ENCODE measurements at regions not wholly inside any gene's neighbourhood (a gene's known extent, or its start where the extent isn't known, plus 50 kb on each side); places are given as distances from the start of the nearest gene placed in this dataset.

DNA sequence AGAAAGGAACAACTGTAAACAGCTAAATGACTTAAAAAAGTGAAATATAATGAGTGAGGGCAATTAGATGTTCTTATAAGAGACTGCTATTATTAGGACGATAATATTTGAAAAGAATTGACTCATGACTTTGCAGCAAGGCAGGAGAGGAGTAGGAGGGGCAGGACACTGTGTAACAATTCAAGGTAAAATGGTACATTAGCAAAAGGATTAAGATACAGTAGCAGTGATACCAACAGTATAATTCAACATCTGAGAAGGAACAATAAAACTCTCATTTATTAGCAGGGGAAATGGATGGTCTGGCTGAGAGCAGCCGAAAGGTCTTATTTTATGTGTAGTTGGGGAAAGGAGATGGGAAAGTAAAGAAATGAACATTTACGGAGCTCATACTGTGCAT lies 315.5 kb upstream of the BOD1L1 start:
- DNase-seq, result no peak

DNA sequence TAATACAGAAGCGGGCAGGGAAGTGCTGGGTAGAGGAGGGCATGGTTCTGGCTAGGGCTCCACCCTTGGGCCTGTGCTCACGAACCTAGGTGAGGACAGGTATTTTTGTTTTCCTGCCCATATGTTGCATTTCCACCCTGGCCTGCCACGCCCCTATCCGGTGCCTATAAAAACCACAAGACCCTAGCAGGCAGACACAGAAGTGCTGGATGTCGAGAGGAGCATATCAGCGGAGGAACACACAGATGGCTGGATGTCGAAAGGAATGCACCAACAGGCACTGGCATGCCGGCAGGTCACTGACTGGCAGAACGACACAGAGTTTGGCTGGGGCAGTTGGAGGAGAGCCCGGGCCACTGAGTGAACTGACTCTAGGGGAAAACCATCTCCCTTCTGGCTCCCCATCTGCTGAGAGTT lies 316.6 kb upstream of the BOD1L1 start:
- DNase-seq, result no peak

DNA sequence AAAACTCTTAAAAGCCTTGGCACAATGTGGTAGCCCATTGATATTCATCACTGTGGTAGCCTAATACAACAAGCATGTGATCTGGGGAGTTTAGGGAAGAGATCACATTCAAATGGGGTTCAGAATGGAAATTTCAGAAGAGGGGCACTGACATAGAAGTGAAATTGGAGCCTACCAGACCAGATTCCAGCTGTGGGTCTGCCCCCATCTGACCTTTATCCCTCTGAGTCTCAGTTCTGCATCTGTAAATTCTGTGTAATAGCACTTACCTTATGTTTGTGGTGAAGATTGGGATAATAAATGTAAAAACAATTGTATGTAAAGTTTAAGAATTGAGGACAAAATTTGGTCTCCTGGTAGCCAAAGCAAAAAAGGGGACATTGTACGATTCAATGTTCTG lies 320.4 kb upstream of the BOD1L1 start:
- no peak for DNase-seq

- peak; percentile 61 for DNase-seq
Measured at GRCh38 chr4:13950491-13950890, 323.0 kb upstream of the BOD1L1 start.

DNA sequence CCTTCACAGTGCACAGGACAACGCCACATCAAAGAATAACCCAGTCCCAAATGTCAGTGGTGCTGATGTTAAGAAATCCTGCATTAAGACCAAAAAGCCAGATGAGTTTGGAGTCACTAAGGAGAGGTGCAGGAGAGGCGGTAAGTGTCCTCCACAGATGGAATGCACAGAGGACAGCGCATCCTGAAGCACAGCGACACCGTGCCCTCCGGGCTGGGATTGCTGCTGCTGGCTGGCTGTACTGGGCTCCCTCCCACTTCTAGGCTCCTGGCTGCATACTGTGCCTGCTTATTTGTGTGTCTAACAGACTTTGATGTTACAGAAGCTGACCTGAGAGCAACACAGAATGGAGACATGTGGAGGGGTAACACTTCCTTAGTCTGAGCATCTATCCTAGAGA lies 325.6 kb upstream of the BOD1L1 start:
- peak; percentile 81 for DNase-seq

DNA sequence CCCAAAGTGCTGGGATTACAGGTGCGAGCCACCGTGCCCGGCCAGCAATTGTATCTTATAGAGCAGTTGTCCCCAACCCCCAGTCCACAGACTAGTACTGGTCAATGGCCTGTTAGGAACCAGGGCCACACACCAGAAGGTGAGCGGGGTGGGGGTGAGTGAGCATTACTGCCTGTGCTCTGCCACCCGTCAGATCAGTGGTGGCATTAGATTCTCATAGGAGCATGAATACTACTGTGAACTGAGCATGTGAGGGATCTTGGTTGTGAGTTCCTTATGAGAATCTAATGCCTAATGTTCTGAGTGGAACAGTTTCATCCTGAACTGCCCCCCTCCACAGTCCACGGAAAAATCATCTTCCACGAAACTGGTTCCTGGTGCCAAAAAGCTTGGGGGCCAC lies 328.0 kb upstream of the BOD1L1 start:
- no peak for DNase-seq

DNA sequence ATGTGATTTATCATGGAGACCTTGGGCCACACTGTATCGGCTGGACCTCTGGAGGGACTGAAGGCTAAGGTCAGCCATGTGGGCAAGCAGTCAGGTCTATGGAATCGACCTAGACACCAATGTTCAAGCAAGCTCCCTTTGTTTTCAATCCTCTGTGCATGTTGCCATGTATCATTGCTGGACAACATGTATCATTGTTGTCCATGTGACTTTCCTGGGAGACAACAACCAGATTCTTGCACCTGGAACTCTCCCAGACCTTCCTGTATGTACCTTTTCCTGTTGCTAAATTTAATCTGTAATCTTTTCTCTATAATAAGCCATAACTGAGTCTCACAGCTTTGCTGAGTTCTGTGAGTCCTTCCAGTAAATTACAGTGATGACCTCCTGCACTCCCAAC lies 329.4 kb upstream of the BOD1L1 start:
- no peak for DNase-seq

- no peak for DNase-seq
Measured at GRCh38 chr4:13957871-13958270, 330.3 kb upstream of the BOD1L1 start.

GRCh38 chr4:13963601-13964000 lies 336.1 kb upstream of the BOD1L1 start:
- DNase-seq, result no peak

GRCh38 chr4:13966231-13967195 lies 339.0 kb upstream of the BOD1L1 start:
- peak; percentile 75 for DNase-seq

DNA sequence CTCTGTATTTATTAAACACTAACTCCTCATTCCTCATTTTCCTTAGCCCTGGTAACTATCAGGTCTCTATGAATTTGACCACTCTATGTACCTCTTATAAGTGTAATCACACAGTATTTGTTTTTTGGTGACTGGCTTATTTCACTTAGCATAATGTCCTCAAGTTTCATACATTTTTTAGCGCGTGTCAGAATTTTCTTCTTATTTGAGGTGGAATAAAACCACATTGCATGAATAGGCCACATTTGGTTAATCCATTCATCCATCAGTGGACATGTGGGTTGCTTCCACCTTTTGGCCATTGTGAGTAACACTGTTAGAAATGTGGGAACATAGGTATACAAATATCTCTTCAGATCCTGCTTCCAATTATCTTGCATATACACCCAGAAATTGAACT lies 341.2 kb upstream of the BOD1L1 start:
- DNase-seq, result no peak

GRCh38 chr4:13970349-13970748 lies 342.8 kb upstream of the BOD1L1 start:
- DNase-seq, result no peak

GRCh38 chr4:13977746-13978145 lies 350.2 kb upstream of the BOD1L1 start:
- no peak for DNase-seq

DNA sequence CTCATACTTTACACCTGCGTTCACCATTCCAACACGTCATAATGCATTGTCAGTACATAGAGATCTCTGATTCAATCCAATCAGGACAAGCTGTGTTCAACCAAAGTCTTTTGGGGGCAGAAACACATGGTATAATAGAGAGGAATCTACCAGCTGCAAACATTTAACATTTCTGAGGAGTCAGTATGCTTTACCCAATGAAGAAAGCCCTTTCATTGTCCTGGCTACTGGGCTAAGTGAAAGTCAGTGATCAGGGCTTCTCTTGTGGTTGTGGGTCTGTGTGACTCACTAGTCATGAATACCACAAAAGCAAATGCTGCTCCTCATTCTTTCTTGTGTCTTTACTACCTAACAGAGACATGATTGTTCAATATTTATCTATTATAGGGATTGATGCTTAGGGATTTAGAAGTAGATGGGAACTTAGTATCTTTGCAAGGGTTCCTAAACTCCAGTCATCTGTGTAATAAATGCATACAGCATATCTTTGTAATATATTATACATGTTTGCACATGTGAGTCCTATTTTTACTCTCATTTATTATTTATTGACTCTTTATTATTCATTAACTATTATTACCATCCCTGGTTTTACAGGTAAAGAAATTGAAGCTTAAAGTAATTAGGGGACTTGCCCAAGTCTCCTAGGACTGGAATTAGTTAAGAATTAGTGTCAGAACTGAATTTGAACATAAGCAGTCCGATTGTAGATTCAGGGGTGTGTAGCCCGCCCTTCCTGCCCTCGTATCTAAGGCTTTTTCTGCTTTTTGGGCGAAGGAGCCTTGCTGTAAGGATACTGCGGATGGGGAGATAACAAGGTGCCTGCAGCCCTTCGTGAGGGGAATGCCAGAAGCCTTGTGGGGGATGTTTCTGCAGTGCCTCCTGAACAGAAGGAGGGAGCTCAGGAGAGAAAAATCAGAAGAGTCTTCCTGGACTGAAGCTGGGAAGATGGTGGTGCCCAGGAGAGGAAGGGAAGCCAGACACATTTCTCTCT lies 353.1 kb upstream of the BOD1L1 start:
- peak; percentile 71 for DNase-seq

- DNase-seq, result no peak
Measured at GRCh38 chr4:13981499-13981898, 354.0 kb upstream of the BOD1L1 start.

DNA sequence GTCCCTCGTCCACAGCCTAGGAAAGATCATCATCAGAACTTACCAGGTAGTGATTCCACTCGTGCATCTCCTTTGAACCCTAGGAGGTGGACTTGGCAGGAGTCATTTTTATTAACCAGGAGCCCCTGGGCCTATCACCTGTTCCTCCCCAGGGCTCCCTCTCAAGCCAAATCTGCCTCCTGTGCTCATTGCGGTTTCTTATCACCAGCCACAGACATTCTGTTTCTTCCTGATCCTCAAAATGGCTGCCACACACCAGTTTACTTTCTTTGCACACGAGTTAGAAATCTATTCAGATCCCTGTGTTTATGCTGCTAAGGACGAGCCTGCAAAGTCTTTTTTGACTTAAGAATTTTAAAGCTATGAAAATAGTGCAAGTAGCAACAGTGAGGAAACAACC lies 354.5 kb upstream of the BOD1L1 start:
- no peak for DNase-seq

- DNase-seq, result no peak
Measured at GRCh38 chr4:13983189-13983790, 355.8 kb upstream of the BOD1L1 start.

DNA sequence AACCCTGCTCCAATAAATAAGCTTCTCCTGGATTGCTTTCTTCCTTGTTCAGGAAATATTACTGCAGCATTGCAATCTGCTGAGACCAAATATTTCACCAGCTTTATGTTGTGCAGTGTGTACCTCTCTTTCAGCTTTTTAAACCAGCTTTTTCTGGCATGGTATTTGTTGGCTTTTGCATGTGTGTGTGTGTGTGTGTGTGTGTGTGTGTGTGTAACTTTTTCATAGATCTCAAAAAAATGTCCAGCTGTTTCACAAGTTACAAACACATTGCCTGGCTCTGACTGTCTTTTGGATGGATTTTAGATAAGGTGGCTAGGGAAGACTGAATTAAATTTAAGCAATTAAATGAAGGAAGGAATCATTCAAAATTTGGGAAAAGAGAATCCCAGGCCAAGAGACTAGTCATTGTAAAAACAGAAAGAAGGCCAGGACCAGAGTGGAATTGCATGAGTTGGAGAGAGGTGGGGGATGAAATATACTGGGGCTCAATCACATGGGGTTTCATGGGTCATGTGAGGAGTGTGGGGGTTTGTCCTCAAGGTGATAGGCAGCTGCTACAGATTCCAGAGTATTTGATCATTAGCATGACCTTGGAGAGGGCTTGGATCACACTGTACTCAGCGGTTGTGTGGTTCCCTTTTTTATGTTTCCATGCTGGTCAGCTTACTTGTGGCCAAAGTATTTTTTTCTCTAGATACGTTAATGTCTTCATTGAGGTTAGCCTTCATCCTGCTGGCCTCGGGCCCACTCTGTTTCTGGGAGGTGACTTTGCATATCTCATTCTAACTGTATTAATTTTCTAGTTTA lies 357.7 kb upstream of the BOD1L1 start:
- no peak for DNase-seq

DNA sequence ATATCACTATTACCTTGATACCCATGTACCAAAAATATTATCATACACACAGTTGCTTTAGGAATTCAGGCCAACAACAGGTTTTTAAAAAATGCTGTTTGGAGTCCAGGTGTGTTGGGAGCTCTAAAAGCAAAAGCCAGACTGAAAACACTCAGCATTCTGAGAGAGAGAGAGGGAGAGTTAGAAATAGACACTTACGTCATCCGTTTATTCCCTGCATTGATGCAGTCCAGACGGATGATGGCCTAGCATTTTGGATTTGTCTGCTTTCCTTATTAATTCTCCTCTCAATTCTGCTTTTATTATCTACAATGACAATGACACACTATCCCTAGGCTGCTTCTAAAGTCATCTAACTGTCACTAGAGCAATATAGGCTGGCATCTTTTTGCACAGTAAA lies 358.3 kb upstream of the BOD1L1 start:
- DNase-seq, result no peak

GRCh38 chr4:13986548-13986947 lies 359.0 kb upstream of the BOD1L1 start:
- no peak for DNase-seq

DNA sequence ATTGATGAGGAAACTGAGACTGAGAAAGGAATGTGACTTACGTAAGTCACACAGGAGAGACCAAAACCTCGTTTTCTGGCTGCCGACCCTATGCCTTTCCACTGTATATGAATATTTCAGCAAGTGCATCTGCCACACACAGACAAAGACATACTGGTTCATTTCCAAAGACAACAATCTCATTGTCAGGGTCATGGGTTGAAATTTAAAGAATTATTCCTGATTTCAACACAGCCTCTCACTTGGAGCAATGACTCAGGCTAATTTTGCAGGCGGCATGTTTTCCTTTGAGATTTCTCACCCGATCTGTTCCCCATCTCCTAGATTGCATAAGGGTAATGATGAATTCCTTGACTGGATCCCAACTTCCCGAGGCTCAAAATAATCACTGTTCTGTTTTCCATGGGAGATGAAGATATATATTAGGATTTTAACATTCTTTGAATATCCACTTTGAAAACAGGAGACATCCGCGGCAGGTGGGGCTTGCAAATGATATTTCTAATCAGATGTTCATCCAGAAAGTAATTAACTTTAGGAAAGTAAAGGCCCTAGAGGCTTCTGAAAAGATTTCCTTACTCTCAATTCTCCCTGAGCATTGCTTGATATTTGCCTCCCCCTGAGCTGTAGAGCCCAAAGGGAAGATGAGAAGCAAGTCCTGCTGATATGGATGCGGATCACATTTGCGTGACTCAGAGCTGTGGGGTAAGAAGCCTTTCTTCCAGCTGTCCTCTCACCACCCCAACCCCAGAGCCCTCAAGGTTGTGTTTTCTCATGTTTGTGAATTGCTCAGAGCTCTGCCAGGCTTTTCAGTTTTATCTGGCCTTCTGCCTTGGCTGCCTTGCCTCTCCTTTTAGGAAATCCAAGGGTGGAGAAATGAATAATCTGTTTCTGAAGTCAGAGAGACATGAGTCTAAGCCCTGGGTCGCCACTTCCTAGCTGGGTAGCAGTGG lies 361.1 kb upstream of the BOD1L1 start:
- DNase-seq, result no peak
